SU-DHL-6 (cell line): ENCODE measurements at regions not wholly inside any gene's neighbourhood (a gene's known extent, or its start where the extent isn't known, plus 50 kb on each side); places are given as distances from the start of the nearest gene placed in this dataset.

Source experiments
- CTCF ChIP-seq: fragments of 200-600 bp; sonication (generic); IDR thresholded peaks from one replicate; pipeline ENCODE4 v1.5.1; 2017; ENCODE audit warnings: antibody characterized with exemption, mild to moderate bottlenecking, low read length, moderate library complexity; ENCODE audit not compliant: insufficient read depth, poor library complexity, severe bottlenecking
- EZH2phosphoT487 ChIP-seq: fragments of 200-600 bp; sonication (generic), shearing (Covaris generic); conservative IDR thresholded peaks from 2 replicates; pipeline ENCODE4 v1.6.1; 2018; ENCODE audit warnings: mild to moderate bottlenecking, antibody characterized with exemption, low read length, moderate library complexity, mixed read lengths

GRCh38 chr4:131348263-131348662, 1800.8 kb upstream of the PCDH10 start:
- TF ChIP-seq CTCF (no peak), EZH2phosphoT487 (no peak)
